T-helper 1 cell (primary cell): ENCODE measurements at regions not wholly inside any gene's neighbourhood (a gene's known extent, or its start where the extent isn't known, plus 50 kb on each side); places are given as distances from the start of the nearest gene placed in this dataset.

Experiments used
- DNase-seq, 5 donors: peaks; one replicate each; pipeline ENCODE4 v3.0.0-alpha.2; 2012 to 2020

DNA sequence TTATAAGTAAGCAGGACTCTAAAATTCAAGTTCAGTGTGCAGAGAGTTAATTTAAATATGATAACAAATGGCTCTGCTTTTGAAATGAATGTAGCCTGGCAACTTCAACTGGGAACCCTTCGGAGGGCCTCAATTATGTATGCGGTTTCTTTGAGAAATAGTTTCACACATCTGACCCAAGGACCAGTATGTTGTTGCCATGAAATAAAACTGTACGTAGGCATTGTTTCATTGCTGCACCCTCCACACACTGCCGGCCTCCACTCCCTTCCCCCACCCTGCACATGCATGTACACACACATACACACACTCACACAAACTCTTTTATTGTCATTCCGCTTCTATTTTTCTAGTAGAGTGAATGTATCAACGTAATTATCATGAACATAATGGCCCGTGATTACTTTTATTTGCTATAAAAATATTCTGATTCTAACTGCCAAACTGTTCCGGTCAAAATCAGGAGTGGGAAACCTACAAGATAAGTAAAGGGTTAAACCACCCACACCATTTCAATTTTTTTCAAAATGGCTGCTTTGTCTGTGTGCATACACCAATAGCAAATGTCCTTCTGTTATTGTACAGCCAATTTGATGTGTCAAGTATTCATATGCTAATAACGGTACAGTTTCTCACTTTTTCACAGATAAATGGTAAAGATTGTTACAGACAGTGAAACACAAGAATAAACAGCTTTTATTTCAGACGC is 215.5 kb upstream of the TMEM161B start:
- DNase-seq = no peak

DNA sequence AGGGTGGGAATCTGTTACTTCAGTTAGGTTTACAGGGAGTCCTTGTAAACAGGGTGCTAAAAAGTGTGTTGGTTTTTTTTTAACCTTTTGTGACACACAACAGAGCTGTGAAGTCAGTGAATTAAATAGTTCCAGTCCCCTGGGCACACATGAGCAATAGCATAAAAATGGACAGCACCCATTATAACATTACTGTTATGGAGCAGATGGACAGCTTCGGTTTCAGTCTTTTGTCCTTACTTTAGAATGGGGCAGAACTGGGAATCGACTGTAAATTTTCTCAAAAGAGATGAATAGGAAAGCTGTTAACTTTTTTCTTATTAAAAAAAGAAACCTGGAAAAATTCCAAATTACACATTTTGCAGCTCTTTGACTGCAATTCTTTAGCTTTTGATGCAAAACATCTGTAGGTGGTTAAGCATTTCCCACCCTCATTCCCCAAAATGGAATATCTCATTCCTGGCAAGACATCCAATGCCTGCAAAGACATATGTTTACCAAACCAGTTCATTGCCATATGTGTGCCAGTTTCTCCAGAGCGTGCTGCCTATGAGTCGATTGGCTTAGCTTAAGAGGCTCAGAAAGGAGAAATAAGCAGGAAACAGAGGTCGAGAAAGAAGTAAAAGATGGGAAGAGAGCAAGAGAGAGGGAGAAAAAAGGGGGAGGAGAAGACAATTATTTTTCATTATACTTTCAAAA is 212.3 kb upstream of the TMEM161B start:
- no peak for DNase-seq

DNA sequence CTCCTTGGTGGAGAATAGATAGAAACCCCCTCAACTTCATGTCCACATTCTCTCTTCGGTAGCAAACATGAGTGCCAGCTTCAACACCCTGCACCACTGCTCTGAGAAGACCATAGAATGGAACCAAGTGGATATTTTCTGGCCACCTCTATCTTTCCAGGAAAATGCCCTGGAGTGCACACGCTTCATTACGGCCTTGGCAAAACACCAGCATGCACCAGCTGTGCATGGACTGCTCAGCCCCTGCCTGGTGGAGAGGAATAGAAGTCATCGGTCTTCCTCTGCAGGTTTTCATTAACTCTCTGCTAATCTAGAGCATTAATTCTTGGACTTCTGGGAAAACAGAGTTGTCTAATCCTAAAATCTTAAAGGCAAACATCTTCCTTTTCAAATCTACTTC is 211.6 kb upstream of the TMEM161B start:
- DNase-seq = no peak

DNA sequence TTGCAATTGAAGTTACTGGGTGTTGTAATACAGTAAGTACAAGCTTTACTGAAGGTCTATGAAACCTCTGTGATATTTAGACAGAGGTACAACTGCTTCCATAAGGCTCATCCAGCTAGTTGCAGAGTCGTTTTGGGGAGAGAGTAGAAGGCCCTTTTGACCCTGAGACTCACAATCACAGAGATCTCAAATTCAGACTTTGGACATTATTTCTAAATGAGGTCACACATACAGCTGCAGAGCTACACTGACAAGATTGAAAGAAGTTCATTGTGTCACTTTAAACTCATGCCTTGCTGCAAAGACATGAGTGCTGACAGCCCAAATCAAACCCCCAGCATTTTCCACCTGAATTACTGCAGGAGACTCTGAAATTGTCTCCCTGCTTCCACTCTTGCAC is 205.9 kb upstream of the TMEM161B start:
- no peak for DNase-seq

DNA sequence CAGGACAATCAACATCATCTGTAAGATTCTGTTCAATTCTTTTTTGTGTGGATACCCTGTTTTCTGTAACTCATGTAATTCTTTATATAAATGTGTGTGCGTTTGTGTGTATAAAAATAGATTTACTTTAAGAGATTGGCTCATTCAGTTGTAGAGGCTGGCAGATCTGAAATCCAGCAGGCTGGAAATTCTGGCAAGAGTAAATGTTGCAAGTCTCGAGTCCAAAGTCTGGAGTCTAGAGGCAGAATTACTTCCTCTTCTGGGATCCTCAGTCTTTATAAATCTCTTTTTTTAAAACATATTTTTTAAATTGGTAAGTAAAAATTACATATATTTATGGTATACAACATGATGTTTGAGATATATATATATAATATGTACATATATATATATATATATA is 202.1 kb upstream of the TMEM161B start:
- DNase-seq = no peak

DNA sequence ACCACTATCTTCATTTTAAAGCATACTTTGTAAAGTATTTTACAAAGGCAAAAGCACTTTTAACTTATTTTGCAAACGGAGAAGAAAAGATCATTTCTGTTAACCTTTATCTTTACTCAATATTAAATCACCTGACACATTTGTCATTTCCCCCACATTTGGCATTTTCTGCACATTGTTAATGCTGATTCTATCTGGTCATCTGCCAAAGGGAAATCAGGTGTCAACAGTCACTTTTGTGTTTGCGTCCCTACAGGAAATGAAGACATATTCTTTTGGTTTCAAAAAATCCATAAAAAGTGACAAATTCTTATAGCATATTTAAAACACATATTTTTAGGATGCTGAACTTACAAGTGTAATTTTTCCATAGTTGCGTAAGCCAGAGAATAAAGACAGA is 191.3 kb upstream of the TMEM161B start:
- no peak for DNase-seq

DNA sequence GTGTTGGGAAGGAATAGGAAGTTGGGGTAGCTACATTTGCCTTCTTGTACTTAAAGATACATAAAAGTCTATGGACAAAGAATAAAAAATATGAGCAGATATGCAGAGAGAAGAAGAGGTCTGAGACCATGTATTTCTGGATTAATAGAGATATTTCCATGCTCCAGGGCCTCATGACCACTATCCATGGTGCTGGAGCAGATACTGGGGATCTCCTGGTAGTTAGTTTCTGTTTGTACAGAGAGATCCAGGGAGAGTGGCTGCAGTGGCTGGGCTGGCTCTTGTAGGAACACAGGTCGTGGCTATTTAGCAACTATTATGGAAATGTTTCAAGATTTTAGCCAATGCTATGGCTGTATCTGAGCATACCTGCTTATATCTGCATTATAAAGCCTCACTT is 184.2 kb upstream of the TMEM161B start:
- DNase-seq = no peak

DNA sequence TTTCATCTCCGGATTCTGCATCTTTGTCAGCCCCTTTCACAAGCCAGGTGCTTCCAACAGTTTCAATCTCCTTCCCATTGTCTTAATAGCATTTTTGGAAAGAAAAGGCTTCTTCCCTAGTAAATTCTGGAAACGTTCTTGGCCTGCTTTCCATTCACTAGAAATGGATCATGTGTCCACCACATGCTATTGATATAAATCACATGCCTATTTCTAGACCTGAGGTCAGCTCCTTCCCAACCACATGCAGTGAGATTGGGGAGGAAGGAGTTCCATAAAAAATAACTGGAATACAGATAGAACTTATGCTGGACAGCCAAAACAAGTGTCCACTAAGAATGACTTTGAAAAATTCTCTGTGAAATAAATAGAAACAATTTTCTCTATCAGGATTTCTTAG is 181.6 kb upstream of the TMEM161B start:
- DNase-seq = no peak

DNA sequence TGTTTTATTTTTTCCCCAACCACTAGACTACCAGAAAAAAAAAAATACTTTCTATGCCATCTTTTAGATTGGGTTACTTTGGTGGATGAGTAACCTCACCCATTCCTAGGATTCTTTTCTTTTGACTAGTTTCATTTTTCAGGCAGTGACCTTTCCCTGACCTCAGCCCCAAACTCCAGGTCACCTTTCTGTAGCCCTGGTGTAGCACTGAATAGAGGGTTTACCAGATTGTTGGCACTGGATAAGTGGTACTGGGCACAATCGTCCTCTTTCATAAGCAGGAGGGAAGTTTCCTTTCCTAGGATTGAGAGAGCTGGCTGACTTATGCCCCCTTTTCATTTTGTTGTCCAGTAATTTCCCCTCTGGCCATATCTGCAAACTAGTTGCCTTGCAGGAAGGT is 169.4 kb upstream of the TMEM161B start:
- DNase-seq = no peak

DNA sequence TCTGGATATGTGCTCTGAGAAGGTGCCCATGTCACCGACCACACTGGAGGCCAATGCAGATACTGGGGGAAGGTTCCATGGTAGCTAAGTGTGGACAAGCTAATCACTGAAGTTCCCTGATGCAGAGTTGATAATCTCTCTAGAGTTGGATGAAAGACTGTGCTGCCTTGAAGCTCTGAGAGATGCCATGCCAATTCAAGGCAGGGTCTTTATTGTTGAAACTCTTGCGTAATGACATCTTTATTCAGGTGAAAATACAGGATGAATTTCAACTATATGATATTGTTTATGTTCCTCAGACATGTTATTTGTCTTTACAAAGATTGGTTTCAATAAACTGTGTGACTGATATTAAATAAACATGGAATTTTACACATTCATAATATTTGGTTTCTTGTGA is 167.6 kb upstream of the TMEM161B start:
- DNase-seq = no peak

DNA sequence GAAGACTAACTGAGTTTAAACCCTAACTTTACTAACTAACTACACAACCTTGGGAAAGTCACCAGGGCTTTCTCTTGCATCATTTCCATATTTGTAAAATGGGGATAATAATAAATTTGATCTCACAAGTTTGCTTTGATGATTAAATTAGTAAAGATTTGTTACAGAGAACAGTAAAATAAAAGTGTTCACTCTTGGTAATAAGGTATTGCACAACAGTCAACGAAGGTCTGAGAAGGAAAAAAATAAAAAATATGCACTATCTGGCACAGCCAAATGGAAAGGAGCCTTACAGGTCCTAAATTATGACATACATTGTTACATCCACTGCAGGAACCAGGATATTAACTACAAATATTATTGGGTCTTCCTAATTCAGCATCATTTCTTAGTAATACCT is 160.0 kb upstream of the TMEM161B start:
- no peak for DNase-seq

DNA sequence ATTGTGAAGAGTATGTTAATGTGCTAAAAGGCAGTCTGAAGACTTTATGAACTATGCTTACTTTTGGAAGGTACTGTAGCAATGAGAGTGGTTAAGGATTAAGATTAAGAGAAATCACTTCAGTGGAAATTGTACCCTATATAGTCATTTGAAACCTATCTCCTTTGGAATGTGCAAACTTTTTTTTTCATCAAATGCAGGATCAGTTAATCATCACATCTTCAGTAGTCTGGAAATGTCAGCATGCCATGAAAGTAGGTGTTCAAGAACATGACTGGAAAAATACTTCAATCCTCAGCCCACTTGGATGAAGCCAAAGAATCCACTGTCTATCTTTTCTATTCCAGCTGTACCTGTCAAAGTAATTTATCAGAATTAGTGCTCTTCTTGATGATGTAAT is 157.8 kb upstream of the TMEM161B start:
- DNase-seq = no peak

DNA sequence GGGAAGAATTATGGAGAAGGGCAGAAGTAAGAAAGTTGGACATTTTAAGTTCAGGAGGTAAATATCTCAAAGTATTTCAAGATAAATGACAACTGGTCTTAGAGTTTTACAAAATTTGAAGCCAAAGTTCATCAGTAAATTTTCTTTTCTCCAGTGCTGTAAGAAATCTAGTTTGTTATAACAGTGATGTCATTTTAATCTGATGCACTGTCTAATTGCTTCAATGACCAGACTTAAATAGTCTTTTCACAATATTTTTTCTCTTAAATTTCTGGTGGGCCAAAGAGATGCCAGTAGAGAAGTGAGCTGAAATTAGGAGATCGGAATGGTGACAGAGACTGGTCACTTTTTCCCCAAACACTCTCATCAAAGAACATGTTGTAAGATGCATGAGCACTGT is 156.5 kb upstream of the TMEM161B start:
- no peak for DNase-seq

DNA sequence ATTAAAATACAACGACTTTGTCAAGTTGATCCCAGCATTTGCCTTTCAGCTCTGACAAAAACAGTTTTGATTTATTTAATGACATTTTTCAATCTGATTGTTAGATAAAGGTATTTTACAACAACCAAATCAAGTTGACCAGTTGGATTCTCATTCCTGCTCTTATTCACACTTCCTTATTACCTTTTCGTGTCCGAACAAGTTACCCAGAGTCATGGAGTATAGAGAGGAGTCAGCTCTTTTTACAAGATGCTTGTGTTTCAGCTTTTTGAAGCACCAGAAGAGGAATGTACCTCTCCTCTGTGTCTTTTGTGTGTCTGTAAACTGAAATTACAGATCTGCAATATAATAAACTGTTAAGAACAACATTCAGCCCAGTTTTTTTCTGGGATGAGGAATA is 151.3 kb upstream of the TMEM161B start:
- no peak for DNase-seq

DNA sequence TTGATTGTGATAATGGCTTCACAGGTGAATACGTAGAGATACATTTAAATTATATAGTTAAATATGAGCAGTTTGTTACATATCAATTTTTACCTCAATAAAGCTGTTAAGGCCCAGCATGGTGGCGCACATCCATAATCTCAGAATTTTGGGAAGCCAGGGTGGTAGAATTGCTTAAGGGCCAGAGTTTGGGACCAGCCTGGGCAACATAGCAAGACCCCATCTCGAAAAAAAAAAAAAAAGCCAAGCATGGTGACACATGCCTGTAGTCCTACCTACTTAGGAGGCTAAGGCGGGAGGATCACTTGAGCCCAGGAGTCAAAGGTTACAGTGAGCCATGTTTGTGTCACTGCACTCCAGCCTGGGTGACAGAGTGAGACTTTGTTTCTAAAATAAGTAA is 138.7 kb upstream of the TMEM161B start:
- no peak for DNase-seq

DNA sequence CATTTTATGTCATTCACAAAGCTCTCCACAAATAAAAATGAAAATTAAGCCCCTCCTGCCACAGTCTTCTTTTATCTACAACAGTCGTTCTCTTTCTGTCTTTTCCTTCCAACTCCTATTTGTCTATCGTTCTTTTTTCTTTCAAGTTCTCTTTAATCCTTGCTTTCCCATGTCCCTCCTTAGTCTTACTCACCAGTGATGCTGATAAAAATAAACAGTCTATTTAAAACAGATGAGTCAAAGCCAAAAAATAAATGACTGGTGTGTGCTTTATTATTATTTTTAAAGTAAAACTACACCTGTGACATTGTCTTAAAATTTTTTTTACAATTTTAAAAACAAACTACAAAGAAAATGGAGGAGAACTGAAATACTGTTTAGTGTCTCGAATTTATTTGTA is 137.1 kb upstream of the TMEM161B start:
- DNase-seq = no peak

DNA sequence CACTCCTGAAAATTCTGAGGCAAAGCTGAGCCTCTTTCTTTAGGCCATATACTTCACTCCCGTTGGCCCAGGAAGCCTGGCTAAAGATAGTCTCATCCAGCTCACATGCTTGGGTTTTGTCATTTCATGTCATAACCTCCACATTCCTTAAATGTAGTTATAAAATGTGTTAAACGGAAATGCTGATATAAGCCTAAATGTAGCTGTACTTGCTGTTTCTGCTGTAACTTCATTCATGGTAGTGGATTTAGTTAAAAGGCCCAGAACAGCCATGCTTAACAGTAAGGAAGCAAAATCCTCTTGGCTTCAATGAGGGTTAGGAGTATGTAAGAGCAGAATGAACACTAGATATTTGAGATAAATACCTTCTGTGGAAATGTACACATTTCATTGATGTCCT is 135.8 kb upstream of the TMEM161B start:
- DNase-seq = no peak

DNA sequence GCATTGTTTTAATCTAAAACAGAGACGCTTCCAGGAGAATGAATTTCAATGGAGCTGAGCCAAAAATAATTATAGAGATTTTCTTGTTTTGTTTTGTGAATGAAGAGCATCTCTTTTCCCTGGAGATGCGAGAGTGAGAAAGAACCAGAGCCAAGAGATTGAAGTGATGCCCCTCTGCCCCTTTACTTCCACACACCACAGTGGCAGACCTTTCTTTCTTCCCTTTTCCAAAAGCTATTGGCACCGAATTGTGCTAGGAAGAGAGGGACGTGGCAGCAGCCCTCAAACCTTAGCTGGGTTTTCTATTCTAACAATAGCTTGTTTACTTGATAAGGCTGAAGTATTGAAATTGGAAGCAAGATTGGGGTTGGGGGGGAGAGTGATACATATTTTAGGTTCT is 133.0 kb upstream of the TMEM161B start:
- no peak for DNase-seq

DNA sequence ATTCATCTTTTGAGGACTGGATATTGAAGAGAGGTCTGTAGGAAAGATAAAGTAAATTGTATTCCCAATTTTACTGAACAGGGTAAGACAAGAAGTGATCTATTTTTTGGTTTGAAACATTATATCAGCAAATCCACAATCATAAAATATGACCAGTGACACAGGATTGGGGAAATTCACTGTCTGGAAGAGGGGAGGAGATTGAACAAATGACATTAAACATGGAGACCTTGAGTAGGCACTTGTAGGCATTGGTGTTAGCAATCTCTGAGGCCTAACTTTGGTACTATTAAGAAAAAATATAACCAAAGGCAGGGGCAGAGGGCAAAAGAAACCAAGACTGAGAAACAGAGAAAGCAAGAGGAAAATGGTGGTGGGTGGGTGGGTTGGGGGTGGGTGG is 132.6 kb upstream of the TMEM161B start:
- DNase-seq = no peak

DNA sequence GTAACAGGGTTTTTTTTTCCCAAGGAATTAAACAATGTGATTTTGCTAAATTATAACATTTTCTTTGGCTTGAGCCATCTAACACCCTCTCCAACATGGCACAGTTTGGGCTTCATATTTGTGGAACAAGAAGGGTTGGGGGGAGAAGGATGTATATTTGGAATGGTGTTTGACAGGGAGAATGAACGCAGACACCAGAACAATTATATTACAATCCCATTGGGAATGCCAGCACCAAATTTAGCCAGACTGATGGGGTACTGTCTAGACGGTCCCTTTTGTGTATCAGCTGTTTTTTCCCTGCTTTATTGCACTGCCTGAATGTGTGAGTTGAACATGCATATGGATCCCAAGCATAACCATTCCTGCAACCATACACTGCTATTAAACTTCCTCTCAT is 130.9 kb upstream of the TMEM161B start:
- DNase-seq = no peak

DNA sequence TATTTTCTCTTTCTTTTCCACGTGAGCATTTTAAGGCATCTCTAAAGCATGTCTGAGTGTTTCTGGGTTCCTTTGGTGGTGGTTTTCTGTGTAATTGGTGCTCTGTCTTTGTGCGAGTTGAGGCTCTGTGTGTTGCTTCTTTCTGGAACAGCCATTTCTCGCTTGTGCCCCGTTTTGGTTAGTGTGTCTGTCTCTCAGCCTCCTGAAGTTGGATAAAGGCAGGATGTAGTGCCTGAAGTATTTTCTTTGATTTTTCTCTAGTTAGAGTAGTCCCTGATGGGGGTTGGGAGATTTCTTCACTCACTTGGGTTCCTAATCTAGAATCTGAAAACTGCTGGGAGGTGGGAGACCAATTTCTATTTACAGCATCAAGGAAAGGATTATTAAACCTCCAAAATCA is 129.7 kb upstream of the TMEM161B start:
- DNase-seq = no peak

DNA sequence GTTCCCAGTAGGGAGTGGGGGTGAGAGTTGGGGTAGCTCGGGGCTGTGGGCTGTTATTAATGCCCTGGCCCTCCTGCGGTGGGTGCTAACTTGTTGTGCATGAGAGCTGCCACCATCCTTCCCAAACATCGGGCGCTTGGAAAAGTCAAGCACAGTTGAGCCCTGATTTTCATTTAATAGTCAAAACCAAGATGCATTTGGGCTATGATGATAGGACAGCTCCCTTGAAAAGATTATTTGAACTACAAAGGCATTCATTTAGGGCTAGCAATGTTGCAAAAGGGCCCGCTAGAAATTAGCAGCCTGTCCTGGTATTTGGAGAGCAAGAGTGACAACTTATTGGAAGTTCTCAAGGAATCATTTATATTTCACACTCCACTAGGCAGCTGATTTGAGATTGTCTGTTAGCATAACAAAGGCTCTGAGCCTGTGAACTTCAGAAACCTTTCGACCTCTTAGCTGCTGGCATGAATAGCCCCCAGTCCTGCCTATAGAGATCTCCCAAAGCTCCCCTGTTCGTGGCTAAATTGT is 128.2 kb upstream of the TMEM161B start:
- no peak for DNase-seq

DNA sequence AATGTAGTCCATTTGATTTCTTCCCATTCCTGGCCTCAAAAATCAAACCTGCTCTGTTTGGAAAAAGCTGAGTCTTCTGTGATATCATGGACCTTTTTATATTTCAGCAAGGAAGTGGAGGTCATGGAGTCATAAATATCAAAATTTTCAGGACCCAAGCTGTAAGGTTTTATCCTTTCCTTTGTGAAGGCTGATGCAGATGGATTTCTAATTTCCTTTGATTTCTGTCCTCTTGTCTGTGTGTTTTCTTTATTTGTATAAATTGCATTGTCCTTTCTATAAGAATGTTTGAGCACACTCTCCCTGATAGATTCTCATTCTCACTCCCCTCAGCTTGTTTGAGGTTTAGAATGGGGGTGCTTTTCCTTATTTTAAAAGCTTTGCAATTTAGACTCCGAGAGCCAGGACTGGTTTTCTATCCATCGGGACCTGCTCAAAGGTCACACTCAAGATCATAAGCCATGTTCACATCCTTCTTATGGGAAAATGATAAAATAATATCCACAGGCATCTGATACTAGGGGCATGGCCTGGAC is 127.4 kb upstream of the TMEM161B start:
- no peak for DNase-seq

DNA sequence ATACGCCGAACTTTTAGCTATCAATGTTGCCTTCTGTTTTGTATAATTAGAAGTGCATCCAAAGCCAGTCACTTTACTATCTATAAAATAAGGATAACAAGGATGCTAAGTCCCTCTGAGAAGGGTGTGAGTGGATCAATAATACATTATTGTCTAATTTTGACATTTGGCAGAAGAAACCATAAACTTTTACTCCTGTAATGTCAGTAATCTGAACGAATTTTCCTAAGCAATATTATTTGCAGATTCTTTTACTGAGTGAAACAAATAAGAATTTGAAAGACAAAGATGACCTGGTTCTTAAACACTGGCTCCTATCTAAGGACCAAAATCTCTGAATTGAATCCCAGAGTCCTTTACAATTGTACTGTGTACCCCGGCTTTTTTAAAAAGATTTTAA is 126.6 kb upstream of the TMEM161B start:
- no peak for DNase-seq
